ENCODE measurements at regions not wholly inside any gene's neighbourhood (a gene's known extent, or its start where the extent isn't known, plus 50 kb on each side); places are given as distances from the start of the nearest gene placed in this dataset.

- WGBS, 2 experiments (ENCODE audit: extremely low coverage in 1 of 2, insufficient coverage in 1 of 2, insufficient read length in 1 of 2, insufficient replicate concordance in 2 of 2, low coverage in 1 of 2, low lambda C conversion rate in 2 of 2, missing lambda C conversion rate in 1 of 2), result 25% methylated on average over 5 of the region's 5 CpGs; no CpG with 5 or more reads in 1 of the 2 experiments
- Histone ChIP-seq H2BK15ac (ENCODE audit: low read length) (no peak overlapping the region), H2BK120ac (replicated peaks; ENCODE audit: low read depth, low read length) (peak overlapping the region; percentile 87), H4K91ac (replicated peaks; ENCODE audit: insufficient read length, low read length) (peak overlapping the region; percentile 97), H2BK20ac (ENCODE audit: low read length) (peak overlapping the region; percentile 95), H3K36me3 (ENCODE audit: control insufficient read depth in 2 of 4, insufficient read depth in 4 of 4, low read length in 3 of 4) (no peaks in the 10 kb centered on the region), H3K79me2 (ENCODE audit: control insufficient read depth in 1 of 2, insufficient read depth in 2 of 2, low read length in 2 of 2) (no peaks in the 10 kb centered on the region), H3K4ac (replicated peaks; ENCODE audit: insufficient read length, low read depth, low read length) (peak overlapping the region; percentile 55), H2BK5ac (ENCODE audit: low read depth, low read length) (peak overlapping the region; percentile 97), H3K23me2 (ENCODE audit: low read depth, low read length) (no peaks in the 10 kb centered on the region), H3K18ac (ENCODE audit: extremely low read depth, low read length) (peak overlapping the region; percentile 85), H3K4me3 (ENCODE audit: extremely low read depth in 1 of 4, insufficient read depth in 2 of 4, low read depth in 3 of 4, low read length in 4 of 4) (peak overlapping the region in 1 of 4 experiments; percentile 36; a peak in 1 of 8 replicates), H3K9me3 (ENCODE audit: insufficient read depth in 2 of 2, low read depth in 1 of 2, low read length in 1 of 2) (0 out of 4 replicates have a peak, but pooled peaks cover 0 to 3% of the 10 kb centered on the region in 2 experiments), H3K4me1 (replicated peaks in 1 of 4; ENCODE audit: control insufficient read depth in 3 of 4, insufficient read depth in 4 of 4, low read length in 3 of 4) (peaks cover 3 to 20% (median 14%) of the 10 kb centered on the region in 4 experiments; a peak in 6 of 7 replicates), H3K4me2 (ENCODE audit: insufficient read depth in 1 of 2, low read depth in 2 of 2, low read length in 2 of 2) (peak overlapping the region; percentile 43 to 46), H2AK5ac (ENCODE audit: low read depth, low read length) (peak overlapping the region; percentile 11; the same call in 1 of the 2 replicates), H3K27ac (ENCODE audit: low read depth, low read length) (peak overlapping the region; percentile 89), H3K14ac (ENCODE audit: insufficient read length) (no peak overlapping the region), H3K56ac (replicated peaks; ENCODE audit: insufficient read length, low read depth, low read length) (peak overlapping the region; percentile 8), H3K79me1 (ENCODE audit: low read depth, low read length) (no peaks in the 10 kb centered on the region), H2AFZ (ENCODE audit: low read length) (peak overlapping the region; percentile 22; the same call in 1 of the 2 replicates), H4K8ac (ENCODE audit: extremely low read depth, insufficient read depth, low read length) (no peak overlapping the region), H3K9ac (replicated peaks in 1 of 4; ENCODE audit: extremely low read depth in 1 of 4, low read depth in 3 of 4, low read length in 3 of 4) (peak overlapping the region in 2 of 4 experiments; percentile 46 to 50; a peak in 4 of 7 replicates), H4K20me1 (replicated peaks in 1 of 2; ENCODE audit: control insufficient read depth in 1 of 2, insufficient read depth in 2 of 2, low read length in 2 of 2) (no peaks in the 10 kb centered on the region), H4K5ac (ENCODE audit: insufficient read length, low read depth, low read length) (peak overlapping the region; percentile 32), H3K27me3 (replicated peaks in 1 of 4; ENCODE audit: control insufficient read depth in 3 of 4, extremely low read depth in 1 of 4, insufficient read depth in 3 of 4, low read length in 3 of 4) (no peaks in the 10 kb centered on the region), H2BK12ac (ENCODE audit: low read depth, low read length) (peak overlapping the region; percentile 98), H3K23ac (ENCODE audit: insufficient read length) (no peak overlapping the region)
- peak; percentile 72 to 95 for DNase-seq (ENCODE audit: low read depth in 1 of 2, low spot score in 2 of 2)
- ChIA-PET CTCF (ENCODE audit: partially characterized antibody) (interaction anchor here (0.6 to 1.7 kb wide), 13 partner anchors 8 to 1217 kb away, joined by 3 to 9 read pairs (median 3); no protein-coding TSS in a partner anchor), POLR2A (ENCODE audit: partially characterized antibody) (interaction anchor here (0.7 to 2.3 kb wide), 6 partner anchors 9 to 106 kb away, joined by 3 to 11 read pairs (median 4); no protein-coding TSS in a partner anchor)
- FAIRE-seq, result peak; percentile 100
- TF ChIP-seq JUN (IDR thresholded peaks at IDR 0.05; ENCODE audit: low read depth, low read length) (no peak; the same call in 1 of the 2 replicates), CHD1 (IDR thresholded peaks at IDR 0.05; ENCODE audit: low read depth, low read length) (no peak), CTBP2 (IDR thresholded peaks at IDR 0.05; ENCODE audit: borderline replicate concordance, insufficient read depth, insufficient read length, low read length) (peak; percentile 44), TEAD4 (IDR thresholded peaks at IDR 0.05; ENCODE audit: low read depth, low read length) (peak; percentile 36; the same call in 1 of the 2 replicates), KDM4A (IDR thresholded peaks at IDR 0.05; ENCODE audit: low read depth, low read length, severe bottlenecking) (no peak), SAP30 (IDR thresholded peaks at IDR 0.05; ENCODE audit: insufficient read depth, insufficient replicate concordance, low read length) (no peak), SRF (IDR thresholded peaks at IDR 0.05; ENCODE audit: low read depth, low read length) (no peak), SUZ12 (IDR thresholded peaks at IDR 0.05; ENCODE audit: low read length) (no peak), BACH1 (IDR thresholded peaks at IDR 0.05; ENCODE audit: low read length) (no peak), KDM1A (IDR thresholded peaks at IDR 0.05; ENCODE audit: borderline replicate concordance, low read length) (no peak), NANOG (IDR thresholded peaks at IDR 0.05; ENCODE audit: insufficient read depth, low read depth, low read length, poor library complexity, severe bottlenecking) (peak; percentile 66)
These were observed 145.8 kb downstream of the ZDHHC21 start for GRCh38 chr9:14547245-14548060.
